HG03469 (cell line): ENCODE measurements at regions not wholly inside any gene's neighbourhood (a gene's known extent, or its start where the extent isn't known, plus 50 kb on each side); places are given as distances from the start of the nearest gene placed in this dataset.

Experiments used
- ATAC-seq: cut with Tn5 transposase; IDR thresholded peaks from one replicate; pipeline ENCODE4 v1.9.1; 2021; ENCODE audit warnings: mild to moderate bottlenecking, moderate library complexity, moderate number of reproducible peaks; ENCODE audit not compliant: unreplicated experiment

GRCh38 chr5:56494300-56494731, 261.2 kb upstream of the ANKRD55 start:
- no peak for ATAC-seq

DNA sequence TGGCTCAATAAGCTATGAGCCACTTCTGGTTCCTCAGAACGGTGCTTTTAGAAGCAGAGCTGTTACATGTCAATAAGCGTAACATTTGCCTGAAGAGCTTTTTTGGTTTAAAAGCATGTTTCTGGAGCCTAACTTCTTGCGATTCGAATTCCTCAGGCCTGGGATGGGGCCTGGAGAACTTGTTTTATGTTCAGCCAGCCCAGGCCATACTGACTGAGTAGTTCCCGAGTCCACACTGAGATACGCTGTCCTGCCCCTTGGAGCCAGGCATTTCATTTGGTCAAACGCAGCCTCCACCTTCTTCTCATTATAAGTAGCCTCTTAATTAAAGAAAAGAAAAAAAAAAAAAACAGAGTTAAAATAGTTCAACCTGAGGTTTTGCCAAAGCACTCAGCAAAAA, 260.6 kb upstream of the ANKRD55 start:
- no peak for ATAC-seq

- no peak for ATAC-seq
These were observed 260.2 kb upstream of the ANKRD55 start for GRCh38 chr5:56493308-56493707.

DNA sequence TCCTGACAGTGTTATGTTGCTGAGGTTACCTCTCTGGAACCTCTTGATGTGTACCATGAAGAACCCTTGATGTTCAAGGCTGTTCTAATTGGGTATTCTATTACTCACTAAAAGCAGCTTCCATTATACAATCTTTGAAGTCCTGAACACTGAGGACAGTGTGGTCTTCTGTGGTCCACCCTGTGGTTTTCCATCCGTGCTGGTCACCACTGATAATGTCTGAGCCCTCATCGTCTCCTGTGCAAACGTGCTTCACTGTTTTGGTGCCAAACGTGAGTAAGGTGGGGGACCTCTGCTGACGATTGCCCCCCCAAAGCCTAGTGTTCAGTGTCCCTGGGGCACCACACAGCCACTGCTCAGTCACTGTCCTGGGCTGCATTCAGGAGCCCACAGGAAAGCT, 259.7 kb upstream of the ANKRD55 start:
- ATAC-seq: no peak

- ATAC-seq: no peak
These were observed 257.9 kb upstream of the ANKRD55 start for GRCh38 chr5:56490971-56491468.

GRCh38 chr5:56489272-56489671, 256.1 kb upstream of the ANKRD55 start:
- ATAC-seq: no peak

DNA sequence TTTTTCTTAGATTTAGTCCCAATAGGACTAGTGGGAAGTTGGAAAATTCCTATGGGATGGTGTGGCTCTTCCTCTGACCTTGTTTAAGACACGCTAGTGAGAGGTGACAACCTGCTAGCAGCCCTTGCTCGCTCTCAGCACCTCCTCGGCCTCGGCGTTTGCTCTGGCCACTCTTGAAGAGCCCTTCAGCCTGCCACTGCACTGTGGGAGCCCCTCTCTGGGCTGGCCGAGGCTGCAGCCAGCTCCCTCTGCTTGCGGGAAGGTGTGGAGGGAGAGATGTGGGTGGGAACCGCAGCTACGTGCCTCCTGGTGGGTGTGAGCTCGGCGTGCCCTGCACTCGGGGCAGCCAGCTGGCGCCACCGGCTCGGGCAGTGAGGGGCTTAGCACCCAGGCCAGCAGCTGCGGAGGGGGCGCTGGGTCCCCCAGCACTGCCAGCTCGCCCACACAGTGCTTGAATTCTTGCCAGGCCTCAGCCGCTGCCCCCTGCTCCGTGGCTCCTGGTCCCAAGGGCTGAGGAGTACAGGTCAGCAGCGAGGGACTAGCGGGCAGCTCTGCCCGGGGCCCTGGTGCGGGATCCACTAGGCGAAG, 254.5 kb upstream of the ANKRD55 start:
- ATAC-seq: no peak

DNA sequence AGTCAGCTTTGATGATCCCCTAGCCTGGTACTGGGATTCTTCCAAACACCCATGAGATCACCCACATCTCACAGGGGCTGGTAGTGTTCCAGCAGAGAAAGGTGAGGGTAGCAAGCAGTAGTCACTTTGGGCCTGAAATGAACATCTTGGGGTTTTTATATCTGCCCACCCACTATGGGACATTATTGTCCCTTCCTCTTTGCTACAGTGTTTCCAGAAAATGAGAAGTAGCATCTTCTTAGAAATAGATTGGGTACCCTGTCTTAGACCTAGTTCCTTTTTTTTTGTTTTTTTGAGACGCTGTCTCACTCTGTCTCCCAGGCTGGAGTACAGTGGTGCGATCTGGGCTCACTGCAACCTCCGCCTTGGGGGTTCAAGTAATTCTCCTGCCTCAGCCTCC, 249.2 kb upstream of the ANKRD55 start:
- no peak for ATAC-seq

- no peak for ATAC-seq
These were observed 248.6 kb upstream of the ANKRD55 start for GRCh38 chr5:56481428-56482357.

DNA sequence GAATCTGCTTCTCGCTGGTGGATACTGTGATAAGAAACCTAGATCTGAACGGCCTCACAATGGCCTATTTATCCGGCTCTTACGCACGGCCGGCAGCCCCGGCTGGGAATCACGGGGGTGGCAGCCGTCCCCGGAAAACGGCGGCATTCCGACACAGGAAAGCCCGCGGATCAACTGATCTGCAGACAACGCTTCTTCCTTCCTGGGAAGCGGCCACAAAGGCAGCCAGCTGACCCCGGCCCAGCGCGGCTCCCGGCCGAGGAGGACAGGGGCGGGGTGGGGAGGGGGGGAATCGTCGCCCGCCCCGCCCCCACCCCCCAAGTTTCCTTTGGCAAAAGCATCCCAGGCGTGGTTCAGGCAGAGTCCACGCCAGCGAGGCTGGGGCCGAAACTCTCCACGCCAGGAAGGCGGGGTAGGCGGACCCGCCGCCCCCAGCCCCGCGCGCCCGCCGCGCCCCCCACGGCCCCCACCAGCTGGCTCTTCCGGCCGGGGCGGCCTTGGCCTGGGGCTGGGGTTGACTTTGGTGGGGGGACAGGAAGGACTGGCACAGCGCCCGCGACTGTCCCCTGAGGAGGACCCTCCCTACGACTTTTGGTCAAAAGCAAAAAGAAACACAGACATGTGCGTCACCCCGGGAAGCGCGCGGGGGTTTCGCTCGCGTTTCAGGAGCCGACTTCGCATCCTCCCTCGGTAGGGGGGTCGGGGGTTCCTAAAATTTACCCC, 247.7 kb upstream of the ANKRD55 start:
- ATAC-seq: no peak

DNA sequence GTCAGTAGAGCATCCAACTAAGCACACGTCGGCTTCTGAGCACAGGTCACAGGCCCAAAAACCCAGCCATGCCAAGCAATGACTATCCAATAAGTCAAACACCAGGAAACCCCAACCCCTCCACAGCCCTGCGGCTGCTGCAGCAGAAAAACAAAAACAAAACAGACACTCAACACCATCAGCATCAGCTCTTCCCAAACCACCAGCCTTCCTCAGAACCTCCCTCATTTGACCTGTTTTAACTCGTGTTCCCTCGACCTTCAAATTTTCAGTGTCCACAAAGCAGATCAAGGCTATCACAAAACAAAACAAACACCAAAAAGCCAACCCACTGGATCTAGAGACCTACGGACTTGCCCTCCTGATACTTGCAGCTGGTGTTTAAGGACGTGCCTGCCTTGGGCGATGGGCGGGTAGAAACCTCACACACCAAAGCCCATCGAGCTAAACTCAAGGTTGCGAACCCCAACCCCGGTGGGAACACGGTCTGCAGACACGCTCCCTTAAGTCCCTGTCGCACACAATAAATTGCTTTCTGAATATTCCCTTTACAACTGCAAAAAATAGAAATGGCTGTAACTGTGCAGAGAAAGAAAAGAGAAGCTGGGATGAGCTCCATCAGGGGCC, 247.1 kb upstream of the ANKRD55 start:
- no peak for ATAC-seq

- ATAC-seq: no peak
These were observed 246.6 kb upstream of the ANKRD55 start for GRCh38 chr5:56479696-56480077.

DNA sequence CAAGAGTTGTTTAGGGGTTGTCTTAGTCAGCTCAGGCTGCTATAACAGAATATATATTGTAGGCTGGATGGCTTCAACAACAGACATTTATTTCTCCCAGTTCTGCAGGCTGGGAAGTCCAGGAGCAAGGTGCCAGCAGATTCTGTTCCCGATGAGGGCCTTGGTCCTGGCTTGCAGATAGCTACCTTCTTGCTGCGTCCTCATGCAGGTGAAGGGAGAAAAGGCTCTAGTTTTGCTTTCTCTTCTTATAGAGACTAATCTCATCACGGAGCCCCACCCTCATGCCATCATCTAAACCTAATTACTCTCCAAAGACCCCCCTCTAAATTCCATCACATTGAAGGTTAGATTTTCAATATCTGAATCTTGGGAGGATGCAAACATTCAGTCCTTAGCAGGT, 246.0 kb upstream of the ANKRD55 start:
- ATAC-seq: no peak

DNA sequence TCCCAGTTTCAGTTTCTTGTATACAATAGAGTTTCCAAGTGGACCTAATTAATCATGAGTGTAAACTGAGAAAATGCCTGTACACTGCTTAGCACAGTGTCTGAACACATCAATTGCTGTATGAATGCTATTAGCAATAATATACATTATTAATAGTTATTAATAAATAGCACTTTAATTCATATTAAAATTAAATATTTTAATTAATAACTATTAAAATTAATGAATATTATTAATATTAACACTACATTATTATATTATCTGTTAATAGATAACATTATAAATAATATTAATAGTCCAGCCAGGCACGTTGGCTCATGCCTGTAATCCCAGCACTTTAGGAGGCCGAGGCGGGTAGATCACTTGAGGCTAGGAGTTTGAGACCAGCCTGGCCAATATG, 244.9 kb upstream of the ANKRD55 start:
- ATAC-seq: no peak

GRCh38 chr5:56476487-56476856, 243.3 kb upstream of the ANKRD55 start:
- no peak for ATAC-seq

DNA sequence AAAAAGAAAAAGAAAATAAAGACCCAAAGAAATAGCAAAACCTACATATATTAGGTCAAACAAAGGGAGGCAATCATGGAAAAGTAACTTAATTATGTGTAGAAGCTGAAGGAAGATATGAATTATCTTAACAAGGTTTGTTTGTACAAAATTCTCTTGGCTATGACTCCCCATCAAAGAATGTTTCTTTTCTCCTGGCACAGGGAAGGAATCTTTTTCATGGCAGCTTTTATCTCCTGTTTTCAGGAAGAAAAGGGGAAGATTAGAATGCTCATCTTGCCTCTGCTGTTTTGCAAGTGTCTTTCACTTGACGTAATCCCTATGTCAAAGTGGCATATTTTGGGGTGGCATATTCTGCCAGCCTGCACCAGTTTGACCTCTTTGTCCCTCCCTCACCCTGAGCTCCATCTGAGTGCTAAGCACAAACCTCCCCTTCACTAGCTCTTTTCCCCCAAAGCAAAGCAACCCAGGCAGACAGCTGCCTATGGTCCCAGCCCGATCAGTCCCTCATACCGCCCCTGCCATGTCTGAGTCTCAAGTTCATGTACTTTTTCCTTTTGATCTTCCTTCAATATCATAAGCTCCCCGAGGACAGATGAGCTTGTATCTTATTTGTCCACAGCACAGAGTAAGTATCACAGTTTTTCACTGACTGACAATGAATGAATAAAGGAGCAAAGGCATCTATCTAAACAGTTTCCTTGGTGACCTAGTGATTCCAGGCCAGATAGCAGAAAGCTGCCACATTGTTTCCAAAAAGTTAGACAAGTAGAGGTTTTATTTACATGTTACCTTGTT, 242.8 kb upstream of the ANKRD55 start:
- ATAC-seq: no peak

DNA sequence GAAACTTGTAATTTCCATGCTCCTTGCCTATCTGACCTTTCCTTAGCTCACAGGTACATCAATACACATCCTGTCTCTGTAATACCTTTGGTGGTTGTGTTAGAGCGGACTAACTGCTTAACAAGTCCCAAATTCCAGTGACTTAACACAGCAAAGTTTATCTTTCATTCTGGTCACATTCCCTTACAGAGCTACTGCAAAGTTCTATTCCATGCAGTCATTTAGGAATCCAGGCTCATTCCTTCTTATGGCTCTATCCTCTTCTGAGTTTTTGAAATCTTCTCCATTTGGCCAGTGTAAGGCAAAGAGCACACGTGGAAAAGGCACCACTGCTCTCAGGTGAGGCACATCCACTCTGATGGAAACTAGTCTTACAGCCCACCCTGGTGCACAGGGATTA, 238.6 kb upstream of the ANKRD55 start:
- no peak for ATAC-seq

- no peak for ATAC-seq
These were observed 236.9 kb upstream of the ANKRD55 start for GRCh38 chr5:56470007-56470406.

- ATAC-seq: no peak
These were observed 235.1 kb upstream of the ANKRD55 start for GRCh38 chr5:56468277-56468676.

DNA sequence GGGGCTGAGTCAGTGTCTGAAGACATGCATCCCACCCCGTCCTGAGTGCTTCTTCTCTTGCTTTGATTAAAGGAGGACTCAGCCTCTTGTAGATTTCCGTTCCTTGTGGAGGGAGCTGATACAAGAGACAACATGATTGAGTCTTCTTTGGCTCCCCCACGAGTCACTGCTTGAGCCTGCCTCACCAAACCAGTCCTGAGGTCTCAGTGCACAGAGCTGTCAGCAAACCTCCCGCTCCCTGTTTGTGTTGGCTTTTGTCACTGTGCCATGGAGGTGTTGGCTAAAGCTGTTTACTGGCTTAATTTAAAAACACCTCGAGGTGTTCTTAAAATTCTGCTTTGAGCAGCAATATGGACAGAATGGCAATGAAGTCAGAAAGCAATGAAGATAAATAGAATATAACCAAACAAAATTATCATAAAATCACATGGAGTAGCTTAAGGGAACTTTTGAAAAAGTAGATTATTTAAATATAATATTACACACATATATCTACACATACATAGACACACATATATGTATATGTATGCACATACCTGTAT, 234.1 kb upstream of the ANKRD55 start:
- ATAC-seq: no peak
